H54 (cell line): ENCODE measurements at regions not wholly inside any gene's neighbourhood (a gene's known extent, or its start where the extent isn't known, plus 50 kb on each side); places are given as distances from the start of the nearest gene placed in this dataset.

Experiments used
- DNase-seq: peaks from one replicate; pipeline ENCODE4 v3.0.0; 2011; ENCODE audit warnings: low spot score, mixed read lengths; ENCODE audit not compliant: insufficient read length
- FAIRE-seq: peaks from 3 replicates; lab custom pipeline; 2011; peaks lifted over from hg19 to GRCh38; lab: Jason Lieb, UNC
- POLR2A ChIP-seq: IDR thresholded peaks from 2 replicates; pipeline ENCODE4 v1.6.1; 2011; ENCODE audit warnings: low read depth, mild to moderate bottlenecking, low read length

GRCh38 chr13:112236016-112236415, 140.1 kb upstream of the SPACA7 start:
- DNase-seq (no peak), FAIRE-seq (no peak)
- no peak for TF ChIP-seq POLR2A

GRCh38 chr13:112236539-112237197, 139.5 kb upstream of the SPACA7 start:
- DNase-seq: no peak
- no peak for TF ChIP-seq POLR2A
- FAIRE-seq: no peak

GRCh38 chr13:112238436-112238995, 137.6 kb upstream of the SPACA7 start:
- DNase-seq: no peak
- no peak for FAIRE-seq
- TF ChIP-seq POLR2A: no peak

- TF ChIP-seq POLR2A: no peak
- no peak for FAIRE-seq
- no peak for DNase-seq
Observed at GRCh38 chr13:112240076-112240475, 136.1 kb upstream of the SPACA7 start.

- DNase-seq (no peak), FAIRE-seq (no peak)
- TF ChIP-seq POLR2A: no peak
Observed at GRCh38 chr13:112241288-112241687, 134.9 kb upstream of the SPACA7 start.

- no peak for DNase-seq
- TF ChIP-seq POLR2A: no peak
- no peak for FAIRE-seq
Observed at GRCh38 chr13:112242777-112243176, 133.4 kb upstream of the SPACA7 start.

- FAIRE-seq: no peak
- TF ChIP-seq POLR2A: no peak
- no peak for DNase-seq
Observed at GRCh38 chr13:112244061-112244460, 132.1 kb upstream of the SPACA7 start.

- FAIRE-seq (no peak), DNase-seq (no peak)
- no peak for TF ChIP-seq POLR2A
Observed at GRCh38 chr13:112244495-112245177, 131.5 kb upstream of the SPACA7 start.

GRCh38 chr13:112245179-112245724, 130.9 kb upstream of the SPACA7 start:
- no peak for TF ChIP-seq POLR2A
- FAIRE-seq (no peak), DNase-seq (no peak)

- FAIRE-seq (no peak), DNase-seq (no peak)
- TF ChIP-seq POLR2A: no peak
Observed at GRCh38 chr13:112245989-112246388, 130.2 kb upstream of the SPACA7 start.

GRCh38 chr13:112246731-112247470, 129.3 kb upstream of the SPACA7 start:
- FAIRE-seq (no peak), DNase-seq (no peak)
- TF ChIP-seq POLR2A: no peak

- FAIRE-seq (no peak), DNase-seq (no peak)
- TF ChIP-seq POLR2A: no peak
Observed at GRCh38 chr13:112247471-112248405, 128.4 kb upstream of the SPACA7 start.

GRCh38 chr13:112248406-112248760, 127.8 kb upstream of the SPACA7 start:
- FAIRE-seq (no peak), DNase-seq (no peak)
- TF ChIP-seq POLR2A: no peak
